MCF 10A (cell line): ENCODE measurements at regions not wholly inside any gene's neighbourhood (a gene's known extent, or its start where the extent isn't known, plus 50 kb on each side); places are given as distances from the start of the nearest gene placed in this dataset.

ENCODE experiments used
- BruUV-seq: library from RNA; stranded (reverse); fragments of 400-500 nt; replicated peaks from 2 replicates; lab custom pipeline; 2021; lab: Mats Ljungman, UMichigan
- CTCF ChIA-PET: fragments of 300-600 bp; sonication (Branson Sonifier 250); formaldehyde crosslinking; extraction: SDS; loops from one replicate; lab custom pipeline; 2021; ENCODE audit warnings: antibody characterized with exemption, inconsistent platforms; lab: Yijun Ruan, JAX
- POLR2A ChIA-PET: fragments of 300-600, 350-650 bp; sonication (Branson Sonifier 250); formaldehyde crosslinking; extraction: SDS; loops from one replicate; lab custom pipeline; 2020; ENCODE audit warnings: antibody characterized with exemption, inconsistent platforms; lab: Yijun Ruan, JAX
- DNase-seq: peaks from one replicate; pipeline ENCODE4 v3.0.0-alpha.2; 2018; ENCODE audit not compliant: unreplicated experiment
- H3K27ac Mint-ChIP-seq: one replicate; pipeline ENCODE4 v1.8.0; 2022; ENCODE audit warnings: mild to moderate bottlenecking, low read depth, mixed read lengths; ENCODE audit not compliant: unreplicated experiment
- H3K27me3 Mint-ChIP-seq: one replicate; pipeline ENCODE4 v1.8.0; 2022; ENCODE audit warnings: mixed read lengths; ENCODE audit not compliant: insufficient read depth, unreplicated experiment
- H3K36me3 Mint-ChIP-seq: one replicate; pipeline ENCODE4 v1.8.0; 2022; ENCODE audit warnings: mild to moderate bottlenecking, moderate library complexity, mixed read lengths; ENCODE audit not compliant: insufficient read depth, unreplicated experiment
- H3K4me1 Mint-ChIP-seq: one replicate; pipeline ENCODE4 v1.8.0; 2022; ENCODE audit warnings: mixed read lengths; ENCODE audit not compliant: insufficient read depth, unreplicated experiment
- H3K4me3 Mint-ChIP-seq: one replicate; pipeline ENCODE4 v1.8.0; 2022; ENCODE audit warnings: mild to moderate bottlenecking, moderate library complexity, mixed read lengths; ENCODE audit not compliant: unreplicated experiment
- H3K9me3 Mint-ChIP-seq: one replicate; pipeline ENCODE4 v1.8.0; 2022; ENCODE audit warnings: mixed read lengths; ENCODE audit not compliant: unreplicated experiment
- CTCF ChIP-seq: fragments of 200-600 bp; IDR thresholded peaks from one replicate; pipeline ENCODE4 v1.8.0; 2022; ENCODE audit warnings: antibody characterized with exemption, mild to moderate bottlenecking; ENCODE audit not compliant: unreplicated experiment
- intact Hi-C: fragments of 100-400 bp; cut with micrococcal nuclease; formaldehyde crosslinking; loops from 2 replicates; pipeline ENCODE4 v1.14.1; 2022

GRCh38 chr16:27723711-27724481 lies 174.0 kb downstream of the KATNIP start:
- no peaks in the 10 kb centered on the region for H3K27me3 Mint-ChIP-seq
- no peak overlapping the region for H3K4me3 Mint-ChIP-seq
- H3K4me1 Mint-ChIP-seq = peaks cover 8% of the 10 kb centered on the region
- TF ChIP-seq CTCF = no peak
- intact Hi-C loops = no loop called here
- BruUV-seq = no TSS peak
- no peaks in the 10 kb centered on the region for H3K9me3 Mint-ChIP-seq
- ChIA-PET CTCF (interaction anchor here (1.1 kb wide), 1 partner anchor 347 kb away, joined by 3 read pairs; no protein-coding TSS in a partner anchor), POLR2A (no interaction called here)
- DNase-seq = peak; percentile 1
- H3K36me3 Mint-ChIP-seq = peaks cover 5% of the 10 kb centered on the region
- H3K27ac Mint-ChIP-seq = peak overlapping the region; percentile 31

GRCh38 chr16:27724482-27725235 lies 174.7 kb downstream of the KATNIP start:
- peaks cover 8% of the 10 kb centered on the region for H3K4me1 Mint-ChIP-seq
- peak; percentile 19 for DNase-seq
- POLR2A ChIA-PET = no interaction called here
- peaks cover 5% of the 10 kb centered on the region for H3K36me3 Mint-ChIP-seq
- intact Hi-C loops = no loop called here
- no peaks in the 10 kb centered on the region for H3K27me3 Mint-ChIP-seq
- BruUV-seq = no TSS peak
- CTCF ChIA-PET = interaction anchor here (1.1 kb wide), 2 partner anchors 10 to 346 kb away, joined by 3 read pairs; no protein-coding TSS in a partner anchor
- TF ChIP-seq CTCF = no peak
- H3K27ac Mint-ChIP-seq = peak overlapping the region; percentile 31
- H3K9me3 Mint-ChIP-seq = no peaks in the 10 kb centered on the region
- H3K4me3 Mint-ChIP-seq = no peak overlapping the region

GRCh38 chr16:27725236-27726000 lies 175.5 kb downstream of the KATNIP start:
- Mint-ChIP-seq H3K9me3 (no peaks in the 10 kb centered on the region), H3K4me1 (peaks cover 8% of the 10 kb centered on the region), H3K36me3 (peaks cover 5% of the 10 kb centered on the region), H3K4me3 (no peak overlapping the region), H3K27ac (no peak overlapping the region), H3K27me3 (no peaks in the 10 kb centered on the region)
- no TSS peak for BruUV-seq
- no peak for TF ChIP-seq CTCF
- ChIA-PET POLR2A (no interaction called here), CTCF (interaction anchor here (1.1 kb wide), 1 partner anchor 11 kb away, joined by 3 read pairs; no protein-coding TSS in a partner anchor)
- no peak for DNase-seq
- intact Hi-C loops = no loop called here
